HEK293 (cell line): ENCODE measurements at regions not wholly inside any gene's neighbourhood (a gene's known extent, or its start where the extent isn't known, plus 50 kb on each side); places are given as distances from the start of the nearest gene placed in this dataset.

Source experiments
- CTCF ChIA-PET: fragments of 350-600 bp; formaldehyde crosslinking; extraction: SDS; loops from one replicate; lab custom pipeline; 2021; ENCODE audit warnings: antibody characterized with exemption; lab: Yijun Ruan, JAX
- POLR2A ChIA-PET: fragments of 300-600 bp; formaldehyde crosslinking; extraction: SDS; loops from one replicate; lab custom pipeline; 2020; ENCODE audit warnings: antibody characterized with exemption, inconsistent platforms; lab: Yijun Ruan, JAX
- H3K27ac ChIP-seq: fragments of 200-500 bp; sonication (Bioruptor generic); 2 replicates; pipeline ENCODE4 v1.5.1; 2014; ENCODE audit warnings: low read depth, low read length, control low read depth, inconsistent platforms; ENCODE audit errors: extremely low read depth
- H3K36me3 ChIP-seq, 2 experiments: fragments of 200-500 bp in 1 of 2; sonication (Bioruptor generic) in 1 of 2; 1 replicate in 1 of 2; 2 replicates in 1 of 2; pipeline ENCODE4 v1.5.1; 2014 to 2017; ENCODE audit warnings: inconsistent platforms in 2 of 2, low read length in 2 of 2; ENCODE audit not compliant: control insufficient read depth in 2 of 2, insufficient read depth in 1 of 2
- H3K4me1 ChIP-seq: fragments of 200-500 bp; sonication (Bioruptor generic); 2 replicates; pipeline ENCODE4 v1.5.1; 2014; ENCODE audit warnings: mild to moderate bottlenecking, low read length, inconsistent platforms; ENCODE audit not compliant: control insufficient read depth, insufficient read depth
- H3K4me3 ChIP-seq: 2 replicates; pipeline ENCODE4 v1.5.1; 2011; ENCODE audit warnings: low read depth, mild to moderate bottlenecking, control low read depth, low read length, moderate library complexity
- H3K9me3 ChIP-seq: fragments of 200-500 bp; sonication (Bioruptor generic); 2 replicates; pipeline ENCODE4 v1.5.1; 2014; ENCODE audit warnings: low read depth, low read length, inconsistent platforms; ENCODE audit not compliant: control insufficient read depth, insufficient read depth
- CTCF ChIP-seq: fragments of 450-650 bp; formaldehyde crosslinking; IDR thresholded peaks from 2 replicates; pipeline ENCODE4 v1.5.1; 2016; ENCODE audit warnings: missing biosample characterization, missing genetic modification characterization
- ELK4 ChIP-seq: IDR thresholded peaks from 2 replicates; pipeline ENCODE4 v1.6.1; 2011; ENCODE audit warnings: mild to moderate bottlenecking, low read depth, low read length, borderline replicate concordance
- FEZF1 ChIP-seq: fragments of 450-650 bp; formaldehyde crosslinking; IDR thresholded peaks from 2 replicates; pipeline ENCODE4 v1.5.1; 2016; ENCODE audit warnings: missing biosample characterization, missing genetic modification characterization
- HOXA7 ChIP-seq: sonication (generic); formaldehyde crosslinking; IDR thresholded peaks from 2 replicates; pipeline ENCODE4 v1.8.1; 2022; ENCODE audit warnings: missing genetic modification reagents, borderline replicate concordance
- KLF1 ChIP-seq: fragments of 450-650 bp; formaldehyde crosslinking; IDR thresholded peaks from 2 replicates; pipeline ENCODE4 v1.5.1; 2016; ENCODE audit warnings: missing biosample characterization, missing genetic modification characterization
- SP2 ChIP-seq: fragments of 450-650 bp; formaldehyde crosslinking; IDR thresholded peaks from 2 replicates; pipeline ENCODE4 v1.5.1; 2016; ENCODE audit warnings: missing biosample characterization, missing genetic modification characterization
- WT1 ChIP-seq: fragments of 450-650 bp; formaldehyde crosslinking; IDR thresholded peaks from 2 replicates; pipeline ENCODE4 v1.5.1; 2016; ENCODE audit warnings: missing biosample characterization, missing genetic modification characterization
- YY2 ChIP-seq: fragments of 450-650 bp; formaldehyde crosslinking; IDR thresholded peaks from 2 replicates; pipeline ENCODE4 v1.5.1; 2016; ENCODE audit warnings: missing biosample characterization, missing genetic modification characterization
- ZBTB10 ChIP-seq: fragments of 450-650 bp; formaldehyde crosslinking; IDR thresholded peaks from 2 replicates; pipeline ENCODE4 v1.5.1; 2016; ENCODE audit warnings: missing biosample characterization, missing genetic modification characterization
- ZBTB17 ChIP-seq: fragments of 450-650 bp; formaldehyde crosslinking; IDR thresholded peaks from 2 replicates; pipeline ENCODE4 v1.5.1; 2016; ENCODE audit warnings: missing biosample characterization, missing genetic modification characterization
- ZFP3 ChIP-seq: fragments of 450-650 bp; formaldehyde crosslinking; IDR thresholded peaks from 2 replicates; pipeline ENCODE4 v1.5.1; 2016; ENCODE audit warnings: low read depth, missing biosample characterization, missing genetic modification characterization
- ZNF132 ChIP-seq: fragments of 450-650 bp; formaldehyde crosslinking; IDR thresholded peaks from 2 replicates; pipeline ENCODE4 v1.5.1; 2017; ENCODE audit warnings: missing biosample characterization, missing genetic modification characterization, borderline replicate concordance
- ZNF16 ChIP-seq: fragments of 450-650 bp; formaldehyde crosslinking; IDR thresholded peaks from 2 replicates; pipeline ENCODE4 v1.5.1; 2016; ENCODE audit warnings: low read depth, missing biosample characterization, missing genetic modification characterization
- ZNF214 ChIP-seq: fragments of 450-650 bp; formaldehyde crosslinking; IDR thresholded peaks from 2 replicates; pipeline ENCODE4 v1.5.1; 2017; ENCODE audit warnings: missing biosample characterization, mild to moderate bottlenecking, missing genetic modification characterization, borderline replicate concordance
- ZNF274 ChIP-seq, 2 experiments: fragments of 200-500 bp in 1 of 2; fragments of 450-650 bp in 1 of 2; sonication (Bioruptor generic) in 1 of 2; formaldehyde crosslinking in 1 of 2; IDR thresholded peaks; 2 replicates each; pipeline versions ENCODE4 v1.5.1 to v1.6.1; 2014 to 2016; ENCODE audit warnings: borderline replicate concordance in 1 of 2, inconsistent platforms in 1 of 2, low read length in 1 of 2, missing biosample characterization in 1 of 2, missing genetic modification characterization in 1 of 2
- ZNF362 ChIP-seq: fragments of 450-650 bp; formaldehyde crosslinking; IDR thresholded peaks from 2 replicates; pipeline ENCODE4 v1.5.1; 2016; ENCODE audit warnings: missing biosample characterization, missing genetic modification characterization
- ZNF37A ChIP-seq: fragments of 450-650 bp; IDR thresholded peaks from 2 replicates; pipeline ENCODE4 v1.5.1; 2018; ENCODE audit warnings: missing biosample characterization, missing genetic modification characterization
- ZNF561 ChIP-seq: fragments of 450-650 bp; IDR thresholded peaks from 2 replicates; pipeline ENCODE4 v1.5.1; 2018; ENCODE audit warnings: missing biosample characterization, missing genetic modification characterization, borderline replicate concordance
- ZNF639 ChIP-seq: fragments of 450-650 bp; formaldehyde crosslinking; IDR thresholded peaks from 2 replicates; pipeline ENCODE4 v1.5.1; 2016; ENCODE audit warnings: missing biosample characterization, missing genetic modification characterization
- ZNF654 ChIP-seq: fragments of 450-650 bp; formaldehyde crosslinking; IDR thresholded peaks from 2 replicates; pipeline ENCODE4 v1.5.1; 2016; ENCODE audit warnings: low read depth, missing biosample characterization, missing genetic modification characterization
- ZNF658 ChIP-seq: fragments of 450-650 bp; formaldehyde crosslinking; IDR thresholded peaks from 2 replicates; pipeline ENCODE4; 2016; ENCODE audit warnings: missing biosample characterization, missing genetic modification characterization
- ZNF660 ChIP-seq: fragments of 450-650 bp; IDR thresholded peaks from 2 replicates; pipeline ENCODE4 v1.5.1; 2018; ENCODE audit warnings: missing biosample characterization, mild to moderate bottlenecking, missing genetic modification characterization
- ZNF704 ChIP-seq: fragments of 450-650 bp; formaldehyde crosslinking; IDR thresholded peaks from 2 replicates; pipeline ENCODE4 v1.5.1; 2016; ENCODE audit warnings: missing biosample characterization, missing genetic modification characterization
- ZSCAN30 ChIP-seq: fragments of 450-650 bp; IDR thresholded peaks from 2 replicates; pipeline ENCODE4 v1.5.1; 2018; ENCODE audit warnings: missing biosample characterization, mild to moderate bottlenecking, missing genetic modification characterization, moderate library complexity

- ChIA-PET CTCF (no interaction called here), POLR2A (no interaction called here)
- H3K36me3 ChIP-seq = no peaks in the 10 kb centered on the region
- H3K4me3 ChIP-seq = no peak overlapping the region
- H3K9me3 ChIP-seq = no peaks in the 10 kb centered on the region
- no peaks in the 10 kb centered on the region for H3K4me1 ChIP-seq
- H3K27ac ChIP-seq = no peak overlapping the region
- TF ChIP-seq ZFP3 (tag by site-specific recombination) = no peak
- TF ChIP-seq ZNF654 = no peak
- TF ChIP-seq ZSCAN30 = no peak
- TF ChIP-seq ZNF132 = no peak
Observed at GRCh38 chr4:126812076-126812475, 820.7 kb upstream of the INTU start.

GRCh38 chr4:126820631-126821030 lies 812.1 kb upstream of the INTU start:
- no peak overlapping the region for H3K4me3 ChIP-seq
- no peaks in the 10 kb centered on the region for H3K9me3 ChIP-seq
- ChIA-PET CTCF (no interaction called here), POLR2A (no interaction called here)
- no peak overlapping the region for H3K27ac ChIP-seq
- no peaks in the 10 kb centered on the region for H3K4me1 ChIP-seq
- no peaks in the 10 kb centered on the region for H3K36me3 ChIP-seq
- TF ChIP-seq KLF1 = no peak
- TF ChIP-seq SP2 (tag by site-specific recombination) = no peak
- no peak for TF ChIP-seq WT1
- no peak for TF ChIP-seq ZNF561 (tag by site-specific recombination)
- no peak for TF ChIP-seq ZNF37A
- TF ChIP-seq ELK4 = no peak

GRCh38 chr4:126821152-126821551 lies 811.6 kb upstream of the INTU start:
- Histone ChIP-seq H3K36me3 (no peaks in the 10 kb centered on the region), H3K27ac (no peak overlapping the region), H3K4me3 (no peak overlapping the region), H3K4me1 (no peaks in the 10 kb centered on the region), H3K9me3 (no peaks in the 10 kb centered on the region)
- CTCF ChIA-PET = no interaction called here
- POLR2A ChIA-PET = no interaction called here
- no peak for TF ChIP-seq CTCF (tag by site-specific recombination)
- no peak for TF ChIP-seq ZBTB10 (tag by site-specific recombination)
- no peak for TF ChIP-seq ZNF132
- TF ChIP-seq ZNF639 (tag by site-specific recombination) = no peak
- TF ChIP-seq ZNF274 (IDR thresholded peaks at IDR 0.05; ENCODE audit: low read length) = no peak
- no peak for TF ChIP-seq ZNF274 (tag by site-specific recombination; IDR thresholded peaks at IDR 0.05; ENCODE audit: borderline replicate concordance)
- TF ChIP-seq ZNF704 (tag by site-specific recombination) = no peak
- no peak for TF ChIP-seq FEZF1 (tag by site-specific recombination)
- TF ChIP-seq YY2 (tag by site-specific recombination) = no peak
- TF ChIP-seq HOXA7 (CRISPR knock-in tag) = no peak
- TF ChIP-seq ZNF16 (tag by site-specific recombination) = no peak
- no peak for TF ChIP-seq ZNF362 (tag by site-specific recombination)
- no peak for TF ChIP-seq ZNF658
- TF ChIP-seq ZNF660 (tag by site-specific recombination) = no peak
- TF ChIP-seq ZNF214 (tag by site-specific recombination) = no peak
- no peak for TF ChIP-seq ZBTB17 (tag by site-specific recombination)
